ENCODE measurements at regions not wholly inside any gene's neighbourhood (a gene's known extent, or its start where the extent isn't known, plus 50 kb on each side); places are given as distances from the start of the nearest gene placed in this dataset.

DNA sequence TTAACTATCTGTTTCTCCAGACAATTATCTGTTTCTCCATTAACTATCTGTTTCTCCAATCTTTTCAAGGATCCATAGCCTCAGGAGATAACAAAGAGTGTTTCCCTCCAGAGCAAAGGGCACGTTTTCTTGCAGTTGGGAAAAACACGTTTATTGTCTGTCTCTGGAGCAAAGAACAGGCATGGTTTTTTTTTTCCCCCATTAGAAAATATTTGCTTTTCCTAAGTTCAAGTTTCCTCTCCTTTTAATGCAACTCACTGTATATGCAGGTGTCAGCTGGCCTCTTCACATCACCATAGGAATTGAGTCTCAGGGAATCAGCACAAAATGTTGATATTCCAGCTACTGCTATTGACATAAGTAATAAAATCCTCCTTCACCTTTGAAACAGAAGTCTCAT is 984.4 kb downstream of the RAB28 start:
- no peak overlapping the region for H3K56ac ChIP-seq (replicated peaks; ENCODE audit: insufficient read length, low read depth, low read length)
- ChIA-PET POLR2A (ENCODE audit: partially characterized antibody) (no interaction called here), CTCF (ENCODE audit: partially characterized antibody) (no interaction called here)
- H3K79me1 ChIP-seq (ENCODE audit: low read depth, low read length) = no peaks in the 10 kb centered on the region
- no peak overlapping the region for H4K91ac ChIP-seq (replicated peaks; ENCODE audit: insufficient read length, low read length)
- H4K5ac ChIP-seq (ENCODE audit: insufficient read length, low read depth, low read length) = no peak overlapping the region
- no peak overlapping the region for H2BK120ac ChIP-seq (replicated peaks; ENCODE audit: low read depth, low read length)
- H3K4me2 ChIP-seq (ENCODE audit: insufficient read depth in 1 of 2, low read depth in 2 of 2, low read length in 2 of 2) = no peak overlapping the region
- no peak overlapping the region for H2BK15ac ChIP-seq (ENCODE audit: low read length)
- H2BK5ac ChIP-seq (ENCODE audit: low read depth, low read length) = no peak overlapping the region
- no peak for DNase-seq (ENCODE audit: low read depth in 1 of 2, low spot score in 2 of 2)
- no peak overlapping the region for H3K9ac ChIP-seq (replicated peaks in 1 of 4; ENCODE audit: extremely low read depth in 1 of 4, low read depth in 3 of 4, low read length in 3 of 4)
- H2BK12ac ChIP-seq (ENCODE audit: low read depth, low read length) = no peak overlapping the region
- H3K4me1 ChIP-seq (replicated peaks in 1 of 4; ENCODE audit: control insufficient read depth in 3 of 4, insufficient read depth in 4 of 4, low read length in 3 of 4) = no peaks in the 10 kb centered on the region
- no peaks in the 10 kb centered on the region for H3K27me3 ChIP-seq (replicated peaks in 1 of 4; ENCODE audit: control insufficient read depth in 3 of 4, extremely low read depth in 1 of 4, insufficient read depth in 3 of 4, low read length in 3 of 4)
- no peak overlapping the region for H2AK5ac ChIP-seq (ENCODE audit: low read depth, low read length)
- H3K9me3 ChIP-seq (ENCODE audit: insufficient read depth in 2 of 2, low read depth in 1 of 2, low read length in 1 of 2) = peaks cover 0 to 4% of the 10 kb centered on the region in 2 experiments; a peak in 3 of 4 replicates
- H4K20me1 ChIP-seq (replicated peaks in 1 of 2; ENCODE audit: control insufficient read depth in 1 of 2, insufficient read depth in 2 of 2, low read length in 2 of 2) = no peaks in the 10 kb centered on the region
- H2BK20ac ChIP-seq (ENCODE audit: low read length) = no peak overlapping the region
- no peak overlapping the region for H3K27ac ChIP-seq (ENCODE audit: low read depth, low read length)
- no peak overlapping the region for H4K8ac ChIP-seq (ENCODE audit: extremely low read depth, insufficient read depth, low read length)
- H3K79me2 ChIP-seq (ENCODE audit: control insufficient read depth in 1 of 2, insufficient read depth in 2 of 2, low read length in 2 of 2) = no peaks in the 10 kb centered on the region
- WGBS, 2 experiments (ENCODE audit: extremely low coverage in 1 of 2, insufficient coverage in 1 of 2, insufficient read length in 1 of 2, insufficient replicate concordance in 2 of 2, low coverage in 1 of 2, low lambda C conversion rate in 2 of 2, missing lambda C conversion rate in 1 of 2) = 69% methylated on average over 2 of the region's 2 CpGs; no CpG with 5 or more reads in 1 of the 2 experiments
- no peak overlapping the region for H3K14ac ChIP-seq (ENCODE audit: insufficient read length)
- no peaks in the 10 kb centered on the region for H3K23me2 ChIP-seq (ENCODE audit: low read depth, low read length)
- no peak overlapping the region for H3K4me3 ChIP-seq (ENCODE audit: extremely low read depth in 1 of 4, insufficient read depth in 2 of 4, low read depth in 3 of 4, low read length in 4 of 4)
- no peak overlapping the region for H3K18ac ChIP-seq (ENCODE audit: extremely low read depth, low read length)
- H3K23ac ChIP-seq (ENCODE audit: insufficient read length) = no peak overlapping the region
- H3K36me3 ChIP-seq (ENCODE audit: control insufficient read depth in 2 of 4, insufficient read depth in 4 of 4, low read length in 3 of 4) = no peaks in the 10 kb centered on the region
- H2AFZ ChIP-seq (ENCODE audit: low read length) = no peak overlapping the region
- H3K4ac ChIP-seq (replicated peaks; ENCODE audit: insufficient read length, low read depth, low read length) = no peak overlapping the region
- no peak for FAIRE-seq
- TF ChIP-seq RXRA (IDR thresholded peaks at IDR 0.05; ENCODE audit: insufficient read depth, low read depth, low read length) = no peak
- no peak for TF ChIP-seq BRCA1 (IDR thresholded peaks at IDR 0.05; ENCODE audit: low read depth, low read length)
- TF ChIP-seq SP1 (IDR thresholded peaks at IDR 0.05; ENCODE audit: low read depth, low read length) = no peak
- TF ChIP-seq POU5F1 (IDR thresholded peaks at IDR 0.05; ENCODE audit: low read depth, low read length) = no peak
- no peak for TF ChIP-seq SIX5 (IDR thresholded peaks at IDR 0.05; ENCODE audit: low read depth, low read length)
- TF ChIP-seq PHF8 (conservative IDR thresholded peaks at IDR 0.05; ENCODE audit: low read depth, low read length) = no peak
- TF ChIP-seq TBP (IDR thresholded peaks at IDR 0.05; ENCODE audit: low read depth, low read length) = no peak
- no peak for TF ChIP-seq NANOG (IDR thresholded peaks at IDR 0.05; ENCODE audit: insufficient read depth, low read depth, low read length, poor library complexity, severe bottlenecking)
- no peak for TF ChIP-seq CEBPB (IDR thresholded peaks at IDR 0.05; ENCODE audit: low read depth, low read length)
- TF ChIP-seq BACH1 (IDR thresholded peaks at IDR 0.05; ENCODE audit: low read length) = no peak
- no peak for TF ChIP-seq TAF7 (optimal IDR thresholded peaks at IDR 0.05; ENCODE audit: borderline replicate concordance, low read depth, low read length)
- TF ChIP-seq CBX5 (IDR thresholded peaks at IDR 0.05; ENCODE audit: low read depth, low read length) = no peak
- no peak for TF ChIP-seq HDAC6 (IDR thresholded peaks at IDR 0.05; ENCODE audit: low read depth, low read length)
- TF ChIP-seq, protein P1, sequence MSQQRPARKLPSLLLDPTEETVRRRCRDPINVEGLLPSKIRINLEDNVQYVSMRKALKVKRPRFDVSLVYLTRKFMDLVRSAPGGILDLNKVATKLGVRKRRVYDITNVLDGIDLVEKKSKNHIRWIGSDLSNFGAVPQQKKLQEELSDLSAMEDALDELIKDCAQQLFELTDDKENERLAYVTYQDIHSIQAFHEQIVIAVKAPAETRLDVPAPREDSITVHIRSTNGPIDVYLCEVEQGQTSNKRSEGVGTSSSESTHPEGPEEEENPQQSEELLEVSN (IDR thresholded peaks at IDR 0.05) = no peak
- TF ChIP-seq CTBP2 (IDR thresholded peaks at IDR 0.05; ENCODE audit: borderline replicate concordance, insufficient read depth, insufficient read length, low read length) = no peak
